Esophagus muscularis mucosa (tissue), 4 donors: ENCODE measurements at regions not wholly inside any gene's neighbourhood (a gene's known extent, or its start where the extent isn't known, plus 50 kb on each side); places are given as distances from the start of the nearest gene placed in this dataset.

Experiments used
- DNase-seq: peaks from one replicate; pipeline ENCODE4 v3.0.0-alpha.2; 2017; ENCODE audit errors: extremely low spot score
- H3K27ac ChIP-seq, 4 donors: fragments of 200-600 bp; sonication (generic); replicated peaks in 1 of 4; 1 replicate in 3 of 4; 2 replicates in 1 of 4; pipeline ENCODE4 v1.5.1; 2016 to 2019; ENCODE audit warnings: mild to moderate bottlenecking in 1 of 4
- H3K27me3 ChIP-seq, 4 donors: fragments of 200-600 bp; sonication (generic); one replicate each; pipeline versions ENCODE4 v1.5.1 to v1.6.0; 2016 to 2019
- H3K36me3 ChIP-seq, 4 donors: fragments of 200-600 bp; sonication (generic); one replicate each; pipeline ENCODE4 v1.5.1; 2016 to 2019
- H3K4me1 ChIP-seq, 4 donors: fragments of 200-600 bp; sonication (generic); one replicate each; pipeline ENCODE4 v1.5.1; 2016 to 2019
- H3K4me3 ChIP-seq, 4 donors: fragments of 200-600 bp; sonication (generic); 1 replicate in 2 of 4; 2 replicates in 2 of 4; pipeline ENCODE4 v1.5.1; 2016 to 2019; ENCODE audit warnings: mild to moderate bottlenecking in 4 of 4, moderate library complexity in 1 of 4
- H3K9me3 ChIP-seq, 4 donors: fragments of 200-600 bp; sonication (generic); 1 replicate in 3 of 4; 2 replicates in 1 of 4; pipeline ENCODE4 v1.5.1; 2016 to 2019
- EP300 ChIP-seq: sonication (generic); formaldehyde crosslinking; IDR thresholded peaks from one replicate; pipeline ENCODE4 v1.6.1; 2017; ENCODE audit warnings: antibody characterized with exemption
- POLR2A ChIP-seq: fragments of 450-650 bp; IDR thresholded peaks from one replicate; pipeline ENCODE4 v1.6.1; 2017; ENCODE audit warnings: antibody characterized with exemption, moderate library complexity, mild to moderate bottlenecking, low read depth
- POLR2AphosphoS5 ChIP-seq, 2 donors: sonication (generic); formaldehyde crosslinking; IDR thresholded peaks; one replicate each; pipeline ENCODE4 v1.6.1; 2017; ENCODE audit warnings: antibody characterized with exemption in 2 of 2
- WGBS: methylation state at CpG from one replicate; pipeline ENCODE4 v1.1.5; 2018; 5-methylcytosine and 5-hydroxymethylcytosine counted together
- intact Hi-C: fragments of 100-400 bp; cut with DNase I; formaldehyde crosslinking; loops from one replicate; pipeline ENCODE4 v1.15.1; 2023
- TF ChIP-seq, protein P1 (sequence below), 3 experiments: fragments of 200-600 bp in 2 of 3; fragments of 450-650 bp in 1 of 3; sonication (generic) in 2 of 3; IDR thresholded peaks; one replicate each; pipeline ENCODE4 v1.5.1; 2017 to 2019; ENCODE audit warnings: antibody characterized with exemption in 3 of 3, mild to moderate bottlenecking in 2 of 3, moderate library complexity in 1 of 3

DNA sequence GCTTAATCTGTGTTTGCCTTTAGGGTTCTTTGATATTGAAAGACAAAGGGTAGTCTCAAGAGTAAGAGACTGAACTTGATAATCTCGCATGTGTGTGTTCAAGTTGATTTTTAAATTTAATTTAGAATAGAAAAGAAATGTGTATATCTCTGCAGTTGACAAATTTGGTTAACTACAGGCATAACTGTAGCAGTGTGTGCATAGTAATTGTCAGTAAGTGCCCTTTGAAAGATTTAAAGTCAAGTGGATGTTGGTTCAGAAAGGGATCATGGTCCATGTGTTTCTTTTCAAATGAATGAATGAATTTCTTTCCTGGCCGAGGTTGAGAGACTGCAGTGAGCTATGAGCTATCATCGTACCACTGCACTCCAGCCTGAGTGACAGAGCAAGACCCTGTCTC lies 49.9 kb upstream of the DYRK2 start:
- no peaks in the 10 kb centered on the region for H3K36me3 ChIP-seq
- intact Hi-C loops = no loop called here
- no peaks in the 10 kb centered on the region for H3K9me3 ChIP-seq
- H3K4me1 ChIP-seq = peaks cover 0 to 9% (median 0%) of the 10 kb centered on the region in 4 donors
- no peak overlapping the region for H3K27ac ChIP-seq
- peak; percentile 17 for DNase-seq
- no peaks in the 10 kb centered on the region for H3K27me3 ChIP-seq
- WGBS = 82% methylated on average over 3 of the region's 3 CpGs
- no peak overlapping the region for H3K4me3 ChIP-seq
- TF ChIP-seq POLR2AphosphoS5 (IDR thresholded peaks at IDR 0.05) (no peak), POLR2A (no peak), EP300 (no peak)
- TF ChIP-seq, protein P1, sequence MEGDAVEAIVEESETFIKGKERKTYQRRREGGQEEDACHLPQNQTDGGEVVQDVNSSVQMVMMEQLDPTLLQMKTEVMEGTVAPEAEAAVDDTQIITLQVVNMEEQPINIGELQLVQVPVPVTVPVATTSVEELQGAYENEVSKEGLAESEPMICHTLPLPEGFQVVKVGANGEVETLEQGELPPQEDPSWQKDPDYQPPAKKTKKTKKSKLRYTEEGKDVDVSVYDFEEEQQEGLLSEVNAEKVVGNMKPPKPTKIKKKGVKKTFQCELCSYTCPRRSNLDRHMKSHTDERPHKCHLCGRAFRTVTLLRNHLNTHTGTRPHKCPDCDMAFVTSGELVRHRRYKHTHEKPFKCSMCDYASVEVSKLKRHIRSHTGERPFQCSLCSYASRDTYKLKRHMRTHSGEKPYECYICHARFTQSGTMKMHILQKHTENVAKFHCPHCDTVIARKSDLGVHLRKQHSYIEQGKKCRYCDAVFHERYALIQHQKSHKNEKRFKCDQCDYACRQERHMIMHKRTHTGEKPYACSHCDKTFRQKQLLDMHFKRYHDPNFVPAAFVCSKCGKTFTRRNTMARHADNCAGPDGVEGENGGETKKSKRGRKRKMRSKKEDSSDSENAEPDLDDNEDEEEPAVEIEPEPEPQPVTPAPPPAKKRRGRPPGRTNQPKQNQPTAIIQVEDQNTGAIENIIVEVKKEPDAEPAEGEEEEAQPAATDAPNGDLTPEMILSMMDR (IDR thresholded peaks at IDR 0.05) = no peak
